Left renal cortex interstitium (tissue), 4 donors: ENCODE measurements at regions not wholly inside any gene's neighbourhood (a gene's known extent, or its start where the extent isn't known, plus 50 kb on each side); places are given as distances from the start of the nearest gene placed in this dataset.

Source experiments
- DNase-seq, 4 donors: peaks; one replicate each; pipeline ENCODE4 v3.0.0-alpha.2; 2013; ENCODE audit warnings: low read depth in 4 of 4, low spot score in 2 of 4, missing footprints in 1 of 4

DNA sequence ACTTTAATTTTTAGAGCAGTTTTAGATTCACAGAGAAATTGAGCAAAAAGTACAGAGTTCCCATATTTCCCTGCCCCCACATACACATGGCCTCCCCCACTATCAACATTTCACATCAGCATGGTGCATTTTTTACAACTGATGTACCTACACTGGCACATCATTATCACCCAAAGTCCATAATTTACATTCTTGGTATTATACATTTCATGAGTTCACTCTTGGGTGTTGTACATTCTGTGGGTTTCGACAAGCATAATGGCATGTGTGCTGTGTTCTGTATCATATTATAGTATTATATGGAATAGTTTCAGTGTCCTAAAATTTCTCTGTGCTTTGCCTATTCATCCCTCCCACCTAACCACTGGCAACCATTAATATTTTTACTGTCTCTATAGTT lies 419.8 kb upstream of the THBS1 start:
- no peak for DNase-seq

DNA sequence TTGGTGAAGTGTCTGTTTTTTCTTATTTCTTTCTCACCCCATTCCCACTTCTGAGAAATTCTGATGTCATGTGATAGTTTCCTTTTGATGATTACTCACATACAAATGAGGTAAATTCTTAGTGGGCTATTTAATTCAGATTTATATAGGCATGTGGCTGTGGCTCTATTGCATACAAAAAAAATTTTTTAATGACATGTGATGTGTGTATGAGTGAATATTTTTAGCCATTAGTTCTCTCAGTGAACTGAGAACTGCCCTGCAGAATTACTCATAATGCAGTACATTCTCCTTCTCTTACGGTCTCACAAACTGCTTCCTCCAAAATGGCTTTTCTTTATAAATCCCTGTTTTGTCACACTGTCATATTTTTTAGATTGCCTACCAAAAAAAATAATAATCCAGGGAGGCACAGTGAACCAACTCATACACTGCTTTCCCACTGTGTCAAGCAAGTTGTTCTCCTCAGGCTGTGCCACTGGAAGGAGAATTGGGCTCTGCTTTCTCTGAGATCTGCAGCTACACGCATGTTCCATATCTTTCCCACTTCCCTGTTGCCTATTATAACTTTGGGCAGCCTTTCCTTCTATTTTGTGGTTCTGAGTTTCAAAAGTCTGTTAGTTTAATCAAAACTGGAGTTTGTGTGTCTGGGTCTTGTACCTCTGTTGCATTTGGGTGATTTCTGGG lies 415.7 kb upstream of the THBS1 start:
- DNase-seq = no peak

DNA sequence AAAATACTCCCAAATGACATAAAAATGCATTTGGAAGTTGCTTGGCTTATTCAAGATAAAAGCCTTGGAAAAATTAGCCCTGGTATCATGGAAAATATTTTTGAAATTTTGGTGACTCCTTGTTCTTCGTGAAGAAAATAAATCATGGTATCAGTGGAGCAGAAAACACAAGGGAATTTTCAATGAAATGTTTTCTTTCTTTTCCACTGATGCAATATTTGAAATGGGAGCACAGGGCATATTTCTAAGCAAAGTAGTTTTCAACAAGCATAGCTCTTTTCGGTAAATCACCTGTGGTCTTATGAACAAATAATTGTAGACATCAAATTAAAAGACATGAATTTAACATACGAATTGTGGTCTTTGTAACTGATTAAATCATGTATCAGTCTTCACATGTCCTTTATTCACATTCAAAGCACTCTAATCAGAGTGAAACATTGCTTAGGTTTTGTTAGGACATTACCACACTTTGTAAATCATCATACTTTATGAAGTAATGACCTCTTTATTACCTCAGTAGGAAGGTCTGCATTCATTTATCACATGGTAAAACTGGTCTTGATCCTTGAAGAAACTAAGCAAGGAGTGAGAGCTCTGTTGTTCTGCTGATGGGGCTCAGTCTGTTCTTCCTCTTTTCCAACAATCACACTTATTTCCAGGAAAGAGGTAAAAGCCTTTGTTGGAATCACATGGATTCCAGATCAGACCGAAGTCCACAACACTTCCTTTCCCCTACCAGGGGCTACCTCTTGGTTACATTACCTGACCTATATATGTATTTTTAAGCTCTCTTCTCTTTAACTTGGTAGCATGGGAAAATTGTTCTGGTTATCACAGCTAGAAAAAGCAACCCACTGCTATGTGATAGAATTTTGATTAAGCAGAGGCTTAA lies 413.5 kb upstream of the THBS1 start:
- no peak for DNase-seq

DNA sequence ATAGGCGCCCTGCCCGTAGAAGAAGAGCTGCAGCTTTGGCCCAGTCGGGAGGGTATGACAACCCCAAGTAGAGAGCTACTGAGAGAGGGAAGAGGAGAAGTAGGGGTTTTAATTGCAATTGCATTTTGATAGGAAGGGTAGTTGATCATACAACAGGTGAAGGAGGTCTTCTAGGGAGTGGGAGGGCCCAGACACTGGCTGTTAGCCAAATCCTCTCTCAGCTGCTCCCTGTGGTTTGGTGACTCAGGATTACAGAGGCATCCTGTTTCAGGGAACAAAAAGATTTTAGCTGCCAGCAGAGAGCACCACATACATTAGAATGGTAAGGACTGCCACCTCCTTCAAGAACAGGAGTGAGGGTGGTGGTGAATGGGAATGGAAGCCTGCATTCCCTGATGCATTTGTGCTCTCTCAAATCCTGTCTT lies 408.9 kb upstream of the THBS1 start:
- DNase-seq = peak in 3 of 4 donors; percentile 61 to 74 (median 73)

DNA sequence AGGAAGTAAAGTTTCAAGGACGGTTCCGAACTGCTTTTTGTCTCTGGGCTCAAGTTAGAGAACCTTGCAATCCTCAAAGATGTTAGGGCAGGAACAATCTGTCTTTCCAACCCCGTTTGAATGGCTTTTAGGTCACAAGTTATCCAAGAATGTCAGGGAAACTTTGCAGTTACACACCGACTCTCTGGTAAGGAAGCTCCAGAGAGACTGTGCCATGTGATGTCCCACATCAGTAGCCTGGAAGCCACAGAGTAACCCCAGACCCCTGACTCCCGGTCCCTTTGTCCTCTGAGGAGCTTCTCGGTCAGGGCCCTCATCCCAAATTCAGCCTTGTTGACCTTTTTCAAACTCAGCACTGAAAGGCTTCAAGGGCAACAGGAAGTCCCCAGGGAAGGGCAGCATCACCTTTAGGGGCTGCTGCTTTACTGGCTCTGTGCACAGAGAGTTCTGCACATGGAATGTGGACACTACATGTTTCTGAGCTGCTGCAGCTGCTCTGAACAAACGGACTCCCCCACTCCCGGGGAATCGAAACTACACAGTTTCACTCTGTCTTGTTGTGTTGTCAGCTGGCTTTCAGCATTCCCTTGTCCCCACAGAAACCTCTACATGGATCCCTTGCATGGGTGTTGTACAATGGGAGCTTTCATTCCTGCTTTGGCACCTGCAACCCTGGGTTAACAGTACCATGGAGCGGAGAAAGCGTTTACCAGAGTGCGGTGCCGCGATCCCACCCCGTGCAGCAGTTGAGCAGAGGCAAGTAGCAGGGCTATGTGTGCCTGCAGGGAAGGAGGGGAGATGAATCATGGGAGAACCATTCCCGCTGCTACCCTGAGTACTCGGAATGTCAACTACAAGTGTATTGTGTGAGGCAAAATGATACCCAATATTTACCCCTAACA lies 408.2 kb upstream of the THBS1 start:
- peak in 3 of 4 donors; percentile 52 to 63 (median 62) for DNase-seq

DNA sequence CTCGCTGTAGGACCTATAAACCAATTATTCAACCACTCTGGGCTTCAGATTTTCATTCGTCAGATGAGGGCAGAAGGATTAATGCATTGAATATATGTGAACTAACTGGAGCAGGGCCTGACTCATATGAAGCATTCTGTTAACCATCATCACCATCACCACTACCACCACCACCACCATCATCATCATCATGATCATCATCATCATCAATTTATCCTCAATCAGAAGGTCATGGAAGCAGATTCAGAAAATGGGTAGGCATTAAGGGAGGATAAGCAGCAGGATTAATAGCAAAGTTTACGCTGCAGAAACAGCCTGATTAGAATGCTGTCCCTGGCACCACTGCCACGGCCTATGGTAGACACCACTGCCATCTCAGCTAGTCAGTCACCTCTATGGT lies 407.5 kb upstream of the THBS1 start:
- DNase-seq = no peak

DNA sequence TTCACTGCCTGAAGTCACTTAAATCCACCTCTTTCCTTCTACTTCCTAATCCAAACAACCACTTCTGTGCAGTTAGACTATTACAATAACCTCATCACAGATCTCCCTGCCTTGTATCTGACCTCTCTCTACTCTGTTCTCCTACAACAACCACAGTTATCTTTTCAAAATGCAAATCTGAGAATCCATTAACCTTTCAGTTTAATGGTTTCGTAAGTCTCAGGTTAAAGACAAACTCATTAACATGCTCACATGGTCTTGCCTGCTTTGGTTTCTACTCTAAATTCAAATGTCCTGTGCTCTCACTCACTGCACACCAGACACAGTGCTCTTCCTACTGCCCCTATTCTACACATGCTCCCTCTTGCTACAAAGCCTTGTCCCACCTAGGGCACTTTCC lies 406.5 kb upstream of the THBS1 start:
- no peak for DNase-seq

DNA sequence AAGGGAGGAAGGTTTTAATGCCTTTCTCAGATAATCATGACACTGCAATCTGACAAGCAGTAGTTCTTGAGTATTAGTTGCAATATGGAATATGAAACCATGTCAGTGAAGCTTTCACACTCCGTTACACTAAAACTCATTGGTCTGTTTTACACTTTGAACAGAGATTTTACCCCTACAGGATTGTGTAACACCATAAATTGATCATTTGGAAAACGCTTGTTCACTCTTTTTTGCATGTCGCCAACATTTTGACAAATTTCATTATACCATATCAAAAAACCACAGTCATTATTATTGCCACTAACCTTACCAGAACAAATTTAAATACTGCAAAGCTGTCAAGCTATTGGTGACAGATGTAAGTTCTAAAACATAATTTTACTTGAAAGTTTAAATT lies 404.8 kb upstream of the THBS1 start:
- DNase-seq = no peak

DNA sequence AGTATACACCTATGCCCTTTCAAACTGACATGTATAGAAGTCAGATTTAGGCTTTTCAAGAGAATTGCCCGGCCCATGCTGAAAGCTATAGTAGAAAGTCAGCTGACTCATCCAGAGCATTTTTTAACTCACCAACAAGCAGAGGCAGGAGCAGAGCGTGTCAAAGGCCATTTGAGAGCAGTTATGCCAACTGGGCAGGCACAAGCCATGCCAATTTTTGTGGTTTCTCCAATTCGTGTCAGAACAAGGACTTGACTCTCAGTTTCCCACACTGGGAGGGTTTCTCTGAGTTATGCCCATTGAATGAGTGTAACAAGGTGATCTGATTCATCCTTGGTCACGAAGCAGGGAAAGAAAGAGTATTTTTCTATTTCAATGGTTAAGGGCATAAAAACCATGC lies 403.3 kb upstream of the THBS1 start:
- DNase-seq = no peak

DNA sequence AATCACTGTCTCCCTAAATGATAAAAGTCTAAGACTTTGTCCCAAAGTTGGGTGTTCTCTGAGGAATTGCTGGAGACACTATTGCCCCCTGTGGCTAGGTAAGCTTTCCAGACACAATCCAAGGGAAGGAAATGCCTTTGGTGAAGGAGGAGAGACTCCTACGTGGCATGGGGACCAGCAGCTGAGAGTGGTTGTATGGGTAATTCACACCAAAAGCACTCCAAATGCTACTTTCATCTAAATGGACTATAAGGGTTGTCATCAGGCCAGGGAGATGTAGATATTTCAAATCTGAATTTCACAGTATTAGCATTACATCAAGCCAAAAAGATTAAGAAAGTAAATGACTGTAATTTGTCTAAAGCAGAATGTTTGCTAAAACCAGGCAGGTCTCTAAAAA lies 400.8 kb upstream of the THBS1 start:
- no peak for DNase-seq

DNA sequence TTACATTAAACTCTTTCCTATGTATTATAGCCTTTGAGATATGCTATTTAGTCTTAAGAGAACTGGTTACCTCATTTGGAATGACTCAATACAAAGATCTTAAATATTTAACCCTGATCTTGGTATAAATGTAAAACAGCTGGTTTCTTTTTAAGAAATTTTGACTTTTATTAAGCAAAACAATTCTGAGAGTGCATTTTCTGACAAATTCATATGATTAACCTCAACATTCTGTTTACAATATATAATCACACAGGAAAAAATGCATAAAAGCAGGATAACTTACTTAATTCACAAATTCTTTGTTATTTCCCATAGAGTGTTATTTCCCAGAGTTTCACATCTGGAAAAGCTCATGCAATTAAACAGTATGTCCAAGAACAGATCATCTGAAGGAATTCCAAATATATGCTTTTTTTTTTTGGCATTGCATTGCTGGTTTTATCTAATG lies 400.4 kb upstream of the THBS1 start:
- peak in 2 of 4 donors; percentile 53 to 65 for DNase-seq

DNA sequence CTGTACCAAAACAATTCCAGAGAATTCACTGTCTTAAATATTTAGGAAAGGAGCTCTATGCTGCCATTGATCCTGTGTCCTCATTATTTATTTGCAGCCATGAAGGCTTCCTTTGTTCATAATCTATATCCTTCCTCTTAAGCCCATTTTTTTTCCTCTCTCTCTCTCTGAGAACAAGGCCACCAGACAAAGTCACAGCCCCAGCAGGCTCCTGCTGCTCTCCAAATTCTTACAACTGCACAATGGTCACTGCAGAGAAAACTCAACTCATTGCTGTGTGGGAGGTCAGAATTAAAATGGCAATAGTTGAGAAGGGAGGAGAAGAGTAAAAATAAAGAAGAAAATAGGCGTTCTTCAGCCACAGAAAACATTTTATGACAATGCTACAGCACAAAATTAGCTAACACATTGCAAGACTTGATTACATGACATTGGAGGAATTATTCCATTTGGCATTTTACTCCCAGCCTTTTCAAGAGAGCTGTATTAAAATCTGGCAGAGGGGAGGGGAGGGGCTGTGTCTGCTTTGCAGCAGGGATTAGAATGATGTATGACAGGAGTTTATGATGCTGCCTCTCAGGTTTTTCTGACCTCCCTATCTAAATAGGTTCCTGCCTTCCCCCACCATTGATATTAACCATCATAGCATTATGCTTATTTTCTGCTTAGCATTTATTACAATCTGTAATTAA lies 399.7 kb upstream of the THBS1 start:
- DNase-seq = peak in 2 of 4 donors; percentile 25 to 41

DNA sequence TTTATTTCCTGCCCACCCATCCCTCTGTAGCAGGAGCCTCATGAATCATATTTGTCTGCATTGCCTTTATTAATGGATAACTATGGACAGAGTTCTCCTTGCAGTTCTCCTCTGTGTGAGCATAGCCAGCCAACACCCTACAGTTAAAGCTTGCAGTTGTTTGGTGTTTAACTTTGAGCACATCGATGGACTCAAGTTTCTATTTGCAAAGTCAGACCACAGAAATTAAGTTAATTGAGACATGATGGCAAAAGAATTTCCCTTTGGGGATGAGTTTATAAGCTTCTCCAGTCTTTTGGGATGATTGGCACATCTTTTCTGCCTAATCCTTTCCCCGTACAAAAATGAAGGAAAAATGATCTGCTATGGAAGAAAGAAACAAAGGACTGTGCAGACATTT lies 398.9 kb upstream of the THBS1 start:
- DNase-seq = no peak

DNA sequence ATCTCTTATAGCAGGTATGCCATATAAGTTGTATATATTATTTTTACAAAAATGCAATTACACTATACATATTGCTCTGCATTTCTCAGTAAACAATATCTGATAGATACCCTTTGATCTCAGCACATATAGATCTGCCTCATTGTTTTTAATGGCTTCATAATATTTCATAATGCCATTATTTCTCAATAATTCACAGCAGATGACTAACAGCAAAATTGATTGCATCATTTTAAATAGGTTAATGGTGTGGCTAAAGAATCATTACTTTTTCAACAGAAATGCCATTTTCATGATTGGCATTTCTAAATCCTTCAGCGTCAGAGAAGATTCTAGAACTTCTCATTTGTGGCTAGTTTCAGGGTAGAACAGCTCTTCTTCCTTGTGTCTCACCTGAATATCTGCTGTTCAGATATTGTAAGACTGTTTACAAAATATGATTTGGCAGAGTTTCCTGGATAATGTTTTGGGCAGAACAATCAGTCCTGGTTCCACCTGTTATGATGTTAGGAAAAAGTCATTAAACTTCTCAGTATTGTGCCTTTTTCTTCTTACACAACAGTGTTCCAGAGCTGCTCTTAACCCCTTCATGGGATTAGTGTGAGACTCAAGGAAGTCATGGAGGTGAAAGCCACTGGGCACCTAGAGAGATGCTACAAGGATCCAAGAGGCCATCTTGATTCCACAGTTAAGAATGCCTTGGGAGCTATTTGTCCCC lies 397.6 kb upstream of the THBS1 start:
- DNase-seq = no peak

DNA sequence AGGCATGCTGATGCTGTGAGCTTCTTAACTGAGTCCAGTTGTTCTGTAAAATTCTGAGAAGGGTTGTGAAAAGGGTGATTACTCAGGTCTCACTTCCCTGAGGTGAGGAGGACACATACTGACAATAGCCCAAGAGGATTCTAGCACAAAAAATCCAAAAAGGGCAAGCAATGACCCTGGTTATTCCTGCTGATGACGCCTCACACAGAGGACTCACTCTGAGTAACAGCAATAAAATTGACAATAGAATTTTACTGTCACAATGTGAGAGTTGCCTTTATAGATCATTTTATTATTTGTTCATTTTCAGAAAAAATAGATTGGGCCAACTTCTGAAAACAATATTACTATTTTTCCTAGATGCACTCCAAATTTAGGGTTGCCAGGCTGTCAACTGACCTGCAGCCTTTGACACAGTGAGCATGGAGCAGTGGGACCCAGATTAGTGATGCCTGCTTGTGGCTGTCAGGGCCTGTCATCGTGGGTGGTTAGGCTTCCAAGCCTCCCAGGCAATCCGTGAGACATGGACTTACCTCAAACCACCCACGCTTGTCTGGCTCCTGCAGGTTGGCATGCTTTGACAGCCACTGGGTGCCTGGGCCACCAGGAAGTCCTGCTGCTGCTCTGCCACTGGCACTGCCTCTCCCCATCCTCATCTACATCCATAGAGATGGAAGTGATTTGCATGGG lies 396.0 kb upstream of the THBS1 start:
- no peak for DNase-seq

DNA sequence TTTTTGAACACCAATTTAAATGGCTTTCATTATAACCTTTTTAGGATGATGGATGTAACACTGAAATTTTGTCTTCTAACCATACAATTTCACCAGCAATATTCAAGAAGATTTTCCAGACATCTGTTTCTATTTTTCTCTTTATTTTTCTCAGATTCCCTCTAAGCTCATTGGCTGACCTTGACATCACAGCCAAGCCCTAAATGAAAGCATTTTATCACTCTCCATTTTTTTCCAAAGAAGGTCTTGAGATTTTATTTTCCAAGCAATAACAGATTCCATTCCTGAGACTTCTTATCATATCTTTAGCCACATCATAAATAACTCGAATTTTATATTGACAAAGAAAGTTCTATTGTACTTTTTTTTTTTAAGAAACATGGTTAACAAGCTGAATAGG lies 392.6 kb upstream of the THBS1 start:
- no peak for DNase-seq

DNA sequence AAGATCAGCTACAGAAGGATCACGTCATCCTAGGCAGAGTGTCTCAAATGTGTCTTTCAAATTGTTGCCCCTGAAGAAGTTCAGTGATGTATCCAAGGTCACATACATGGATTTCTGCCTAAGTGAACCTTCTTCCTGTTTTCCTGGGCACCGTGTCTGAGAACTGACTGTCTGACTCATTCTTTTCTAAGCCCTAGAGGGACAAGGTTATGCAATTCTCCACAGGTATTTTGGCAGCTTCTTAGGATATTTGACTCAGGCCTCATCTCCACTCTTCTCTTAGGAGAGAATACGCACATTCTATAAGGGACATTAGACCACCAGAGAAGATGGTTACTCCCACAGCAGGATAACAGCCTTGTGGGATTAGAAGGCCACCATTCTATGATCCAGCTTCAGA lies 391.9 kb upstream of the THBS1 start:
- DNase-seq = no peak

DNA sequence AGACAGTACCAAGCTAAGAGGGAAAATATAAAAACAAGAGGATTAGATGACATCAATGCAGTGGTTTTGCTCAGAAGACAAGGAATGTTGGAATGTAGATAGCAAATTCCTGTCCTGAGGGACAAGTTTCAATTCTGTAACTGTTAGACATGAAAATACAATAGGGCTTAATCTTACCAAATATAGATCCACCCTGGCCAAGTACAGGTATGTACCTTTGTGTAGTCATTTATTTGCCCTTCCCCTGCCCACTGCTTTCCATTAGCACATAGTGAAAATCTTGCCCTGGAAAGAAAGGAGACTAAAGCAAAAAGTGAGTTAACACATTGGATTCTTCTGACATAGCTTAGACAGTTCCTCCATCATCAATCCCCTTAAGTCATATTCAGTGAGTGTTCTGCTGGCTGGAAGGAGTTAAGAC lies 389.0 kb upstream of the THBS1 start:
- no peak for DNase-seq

DNA sequence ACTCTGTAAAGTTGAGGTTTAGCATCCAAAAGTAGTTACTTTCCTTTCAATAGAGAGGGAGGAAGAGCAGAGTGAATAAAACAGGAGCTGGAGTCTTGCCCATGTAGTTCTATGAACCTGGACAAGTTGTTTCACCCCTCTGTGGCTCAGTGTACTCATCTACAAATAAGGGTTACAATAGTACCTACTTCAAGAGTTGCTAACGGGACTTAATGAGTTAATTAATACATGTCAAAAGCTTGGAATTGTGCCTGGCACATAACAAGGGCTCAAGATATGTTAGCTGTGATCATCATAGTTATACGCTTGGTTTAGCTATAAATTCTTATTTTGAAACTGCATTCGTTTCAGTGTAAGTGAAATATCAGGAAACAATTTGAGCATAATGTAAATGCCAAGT lies 388.5 kb upstream of the THBS1 start:
- DNase-seq = no peak
